ENCODE measurements at regions not wholly inside any gene's neighbourhood (a gene's known extent, or its start where the extent isn't known, plus 50 kb on each side); places are given as distances from the start of the nearest gene placed in this dataset.
"Not testable (repeated sequence)": the region's sequence is repeated elsewhere in the genome, so short reads cannot be mapped to it uniquely, and the experiment has no call there.

DNA sequence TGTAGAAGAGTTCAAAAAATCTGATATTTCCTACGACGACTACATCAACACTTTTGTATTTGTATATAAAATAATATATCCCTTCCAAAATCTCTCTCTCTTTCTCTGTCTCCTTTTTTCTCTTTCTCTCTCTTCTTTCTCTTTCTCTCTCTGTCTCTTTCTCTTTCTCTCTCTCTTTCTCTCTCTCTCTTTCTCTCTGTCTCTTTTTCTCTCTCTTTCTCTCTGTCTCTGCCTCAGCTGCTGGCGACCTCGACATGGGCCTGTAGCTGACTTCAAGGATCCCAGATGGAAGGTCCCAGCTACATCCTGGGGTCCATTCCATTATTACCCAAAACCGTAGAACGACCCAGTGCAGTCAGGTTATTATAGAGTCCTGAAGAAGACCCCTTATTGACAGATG lies 90.0 kb downstream of the CD24 start:
- DNase-seq = no peak

GRCh38 chr6:106883808-106884262 lies 90.7 kb downstream of the CD24 start:
- no peak for DNase-seq

DNA sequence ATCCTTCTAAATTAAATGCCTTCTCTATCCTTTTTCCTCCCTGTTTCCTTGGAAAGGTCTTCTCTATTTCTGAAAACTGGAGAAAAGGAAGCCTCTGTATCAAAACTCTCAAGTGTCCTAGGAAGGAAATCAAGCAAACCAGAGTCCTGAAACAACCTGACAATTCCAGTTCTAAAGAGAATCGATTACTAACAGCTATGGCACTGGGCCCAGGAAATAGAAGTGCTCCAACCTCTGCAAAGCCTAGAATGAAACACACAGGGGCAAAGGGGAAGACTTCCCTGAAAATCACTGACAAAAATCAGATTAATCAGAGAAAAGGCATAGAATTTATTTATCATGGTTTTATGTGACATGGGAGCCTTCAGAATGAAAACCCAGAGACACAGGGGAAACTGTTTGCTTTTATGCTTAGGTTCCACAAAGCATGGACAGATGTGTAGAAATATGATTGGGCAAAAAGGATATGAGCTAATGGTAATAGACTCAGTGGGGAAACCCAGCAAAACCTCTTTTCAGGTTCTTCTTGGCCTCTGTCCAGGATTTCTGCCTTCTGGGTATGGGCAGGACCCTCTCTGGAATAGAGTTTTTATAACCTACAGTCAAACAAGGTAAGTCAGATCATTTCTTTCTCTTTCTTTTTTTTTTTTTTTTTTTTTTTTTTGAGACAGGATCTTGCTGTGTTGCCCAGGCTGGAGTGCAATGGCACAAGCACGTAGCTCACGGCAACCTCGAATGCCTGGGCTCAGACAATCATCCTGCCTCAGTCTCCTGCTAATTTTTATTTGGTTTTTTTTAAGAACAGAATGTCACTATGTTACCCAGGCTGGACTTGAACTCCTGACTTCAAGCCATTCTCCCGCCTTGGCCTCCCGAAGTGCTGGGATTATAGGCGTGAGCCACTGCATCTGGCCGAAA lies 91.7 kb downstream of the CD24 start:
- no peak for DNase-seq

DNA sequence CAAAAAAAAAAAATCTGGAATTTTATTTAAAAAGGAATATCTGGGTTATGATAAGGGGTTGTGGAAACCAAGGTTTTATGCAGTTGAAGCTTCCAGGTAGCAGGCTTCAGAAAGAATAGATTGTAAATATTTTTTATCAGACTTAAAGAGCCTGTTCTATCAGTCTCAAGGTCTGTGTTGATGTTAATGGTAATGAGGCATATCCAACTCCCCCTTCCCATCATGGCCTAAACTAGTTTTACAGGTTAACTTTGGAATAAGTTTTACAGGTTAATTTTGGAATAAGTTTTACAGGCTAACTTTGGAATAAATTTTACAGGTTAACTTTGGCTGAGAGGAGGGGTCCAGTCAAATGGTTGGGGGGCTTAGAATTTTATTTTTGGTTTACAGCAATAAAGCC lies 92.4 kb downstream of the CD24 start:
- peak; percentile 47 for DNase-seq

DNA sequence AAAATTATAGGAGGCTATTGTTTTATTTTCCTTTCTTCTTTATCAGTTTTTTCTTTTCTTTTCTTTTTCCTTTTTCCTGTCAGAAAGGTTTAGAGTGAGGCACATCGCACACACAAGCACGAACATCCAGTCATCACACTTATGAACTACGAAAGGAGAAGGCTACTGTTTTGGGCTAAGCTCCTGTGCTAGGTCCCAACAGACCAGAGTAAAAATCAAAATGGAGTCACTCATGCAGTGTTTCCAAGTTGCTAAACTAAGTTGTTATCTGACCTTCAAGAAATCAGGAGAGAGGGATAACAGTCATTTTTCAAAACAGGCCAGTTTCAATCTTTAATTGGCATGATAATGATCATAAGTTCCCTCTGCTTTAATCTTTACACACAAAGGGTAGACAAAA lies 93.6 kb downstream of the CD24 start:
- DNase-seq = no peak

DNA sequence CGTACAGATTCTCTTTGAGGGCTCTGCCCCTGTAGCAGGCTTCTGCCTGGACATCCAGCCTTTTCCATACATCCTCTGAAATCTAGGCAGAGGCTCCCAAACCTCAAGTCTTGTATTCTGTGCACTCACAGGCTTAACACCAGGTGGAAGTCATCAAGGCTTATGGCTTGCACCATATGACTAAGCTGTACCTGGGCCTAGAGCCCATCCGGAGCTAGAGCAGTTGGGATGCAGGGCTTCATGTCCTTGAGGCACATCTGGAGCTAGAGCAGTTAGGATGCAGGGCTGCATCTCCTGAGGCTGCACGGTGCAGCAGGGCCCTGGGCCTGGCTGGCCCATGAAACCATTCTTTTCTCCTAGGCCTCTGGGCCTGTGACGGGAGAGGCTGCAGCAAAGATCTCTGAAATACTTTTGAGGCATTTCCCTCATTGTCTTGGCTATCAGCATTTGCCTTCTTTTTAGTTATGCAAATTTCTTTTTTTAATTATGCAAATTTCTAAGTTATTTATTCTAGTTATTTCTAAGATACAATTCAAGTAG lies 98.7 kb downstream of the CD24 start:
- DNase-seq = no peak

DNA sequence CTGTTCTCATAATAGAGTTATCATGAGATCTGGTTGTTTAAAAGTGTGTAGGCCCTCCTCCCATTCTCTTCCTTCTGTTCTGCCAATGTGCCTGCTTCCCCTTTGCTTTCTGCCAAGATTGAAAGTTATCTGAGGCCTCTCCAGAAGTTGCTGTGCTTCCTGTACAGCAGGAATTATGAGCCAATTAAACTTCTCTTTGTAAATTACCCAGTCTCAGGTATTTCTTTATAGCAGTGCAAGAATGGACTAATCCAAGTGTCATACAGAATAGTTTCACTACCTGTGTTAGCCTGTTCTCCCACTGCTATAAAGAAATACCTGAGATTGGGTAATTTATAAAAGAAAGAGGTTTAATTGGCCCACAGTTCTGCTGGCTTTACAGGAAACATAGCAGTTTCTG lies 100.0 kb downstream of the CD24 start:
- DNase-seq = no peak

GRCh38 chr6:106872049-106872448 lies 102.5 kb downstream of the CD24 start:
- DNase-seq = peak; percentile 31

DNA sequence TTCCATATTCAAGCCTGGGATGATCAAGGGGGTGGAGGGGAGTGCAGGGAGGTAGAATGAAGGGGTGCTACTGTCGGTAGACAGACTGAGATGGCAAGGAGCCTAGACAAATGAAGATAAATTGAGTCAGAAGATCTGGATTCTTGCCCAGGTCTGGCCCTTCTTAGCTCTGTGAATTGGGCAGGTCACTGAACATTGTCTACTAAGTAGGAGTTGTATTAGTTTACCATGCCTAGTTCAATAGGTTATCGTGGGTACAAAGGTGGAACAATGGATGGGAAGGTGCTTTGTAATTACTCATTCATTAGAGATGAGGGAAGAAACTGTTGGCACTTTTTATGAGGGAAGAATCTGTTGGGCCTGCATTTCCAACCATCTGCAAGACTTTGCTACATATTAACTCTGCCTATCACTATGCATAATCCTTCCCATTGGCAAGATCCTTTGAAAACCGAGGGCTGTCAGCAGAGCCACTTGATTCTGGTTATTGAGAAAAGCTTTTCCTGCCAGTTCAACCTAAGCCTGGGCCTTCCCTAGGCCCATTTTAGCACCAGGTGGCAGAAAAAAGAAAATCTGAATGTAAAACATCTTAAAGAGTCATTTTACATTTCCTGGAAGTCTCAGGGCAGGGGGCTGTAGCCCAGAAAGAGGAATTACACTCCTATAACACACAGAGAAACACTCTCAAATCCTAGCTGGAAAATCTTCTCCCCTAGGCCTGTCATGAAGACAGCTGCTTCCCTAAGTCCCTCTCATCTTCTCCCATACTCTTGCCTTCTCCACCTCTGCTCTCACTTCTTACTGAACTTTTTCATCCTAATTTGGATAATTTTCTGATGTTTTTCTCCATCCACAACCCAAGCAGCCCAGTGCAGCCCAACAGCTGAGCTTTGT lies 103.5 kb downstream of the CD24 start:
- DNase-seq = no peak

GRCh38 chr6:106870069-106870468 lies 104.5 kb downstream of the CD24 start:
- DNase-seq = no peak

DNA sequence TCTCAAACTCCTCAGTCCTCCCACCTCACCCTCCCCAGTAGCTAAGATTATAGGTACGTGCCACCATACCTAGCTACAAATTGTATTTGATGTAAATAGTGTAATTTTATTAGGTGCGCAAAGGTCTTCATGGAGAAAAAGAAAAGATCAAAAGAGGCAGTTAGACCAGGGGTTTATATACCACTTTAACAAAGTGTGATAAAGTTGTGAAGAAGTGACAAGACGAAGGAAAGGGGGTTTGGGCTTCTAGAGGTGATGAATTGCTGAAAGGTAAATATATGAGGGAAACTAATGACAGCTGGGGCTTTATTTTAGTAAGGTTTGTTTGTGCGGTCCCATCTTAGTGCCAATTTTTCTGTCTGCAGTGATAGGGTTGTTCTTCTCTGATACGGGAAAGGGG lies 105.3 kb downstream of the CD24 start:
- no peak for DNase-seq

- DNase-seq = no peak
Observed at GRCh38 chr6:106866875-106867658, 107.5 kb downstream of the CD24 start.

GRCh38 chr6:106862858-106863257 lies 111.7 kb downstream of the CD24 start:
- no peak for DNase-seq

- DNase-seq = no peak
Observed at GRCh38 chr6:106860940-106861339, 113.6 kb downstream of the CD24 start.

- DNase-seq = no peak
Observed at GRCh38 chr6:106858653-106859092, 115.9 kb downstream of the CD24 start.

DNA sequence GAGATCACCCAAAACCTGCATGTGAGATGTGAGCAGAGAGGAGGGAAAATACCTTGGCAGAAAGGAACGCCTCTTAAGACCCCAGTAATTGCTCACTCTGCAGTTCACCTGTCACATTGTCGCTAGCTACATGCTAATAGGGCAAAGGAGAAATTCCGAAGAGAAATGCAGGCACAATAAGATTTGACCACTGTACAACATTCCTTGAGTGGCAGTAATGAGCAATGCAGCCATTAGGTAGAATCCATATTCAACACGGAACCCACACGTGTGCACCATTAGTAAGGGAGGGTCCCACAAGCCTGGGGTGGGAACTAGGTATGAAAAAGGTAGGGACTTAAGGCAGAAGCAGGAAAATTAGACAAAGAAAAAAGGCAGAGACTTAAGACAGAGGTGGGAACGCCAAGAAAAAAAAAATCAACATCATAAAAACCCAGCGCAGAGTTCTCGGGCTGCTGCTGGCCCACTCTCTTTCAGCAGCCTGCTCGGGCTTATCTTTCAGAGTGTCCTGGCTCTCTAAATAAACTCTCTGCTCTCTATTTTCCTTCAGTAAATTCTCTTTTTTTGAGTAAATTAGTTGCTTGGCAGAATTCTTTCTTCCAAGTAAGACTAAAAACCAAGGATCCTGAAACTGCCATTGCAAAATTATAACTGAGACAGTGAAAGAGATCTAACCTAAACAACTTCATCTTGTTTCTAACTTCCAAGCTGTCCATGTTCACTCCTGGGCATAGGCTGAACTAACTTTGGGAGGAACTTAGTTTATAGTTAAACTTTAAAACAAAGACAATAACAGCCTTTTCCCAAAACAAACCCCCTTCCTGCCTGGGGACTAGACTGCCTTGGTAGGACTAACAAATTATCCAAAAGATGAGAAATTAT lies 116.5 kb downstream of the CD24 start:
- DNase-seq = no peak

DNA sequence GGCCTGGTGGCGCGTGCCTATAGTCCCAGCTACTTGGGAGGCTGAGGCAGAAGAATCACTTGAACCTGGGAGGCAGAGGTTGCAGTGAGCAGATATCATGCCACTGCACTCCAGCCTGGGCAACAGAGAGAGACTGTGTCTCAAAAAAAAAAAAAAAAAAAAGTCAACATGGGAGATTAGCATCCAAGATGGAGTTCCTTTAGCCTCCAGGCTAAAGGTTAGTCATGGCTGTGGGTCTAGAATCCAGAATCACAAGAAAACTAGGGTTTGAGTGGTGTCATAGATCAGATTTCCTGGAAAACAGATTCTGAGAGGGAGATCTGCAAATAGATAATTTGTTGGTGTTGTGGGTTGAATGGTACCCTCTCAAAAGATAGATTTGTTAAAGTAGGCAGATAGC lies 117.2 kb downstream of the CD24 start:
- not testable (repeated sequence) for DNase-seq

GRCh38 chr6:106856227-106856874 lies 118.2 kb downstream of the CD24 start:
- DNase-seq = no peak

DNA sequence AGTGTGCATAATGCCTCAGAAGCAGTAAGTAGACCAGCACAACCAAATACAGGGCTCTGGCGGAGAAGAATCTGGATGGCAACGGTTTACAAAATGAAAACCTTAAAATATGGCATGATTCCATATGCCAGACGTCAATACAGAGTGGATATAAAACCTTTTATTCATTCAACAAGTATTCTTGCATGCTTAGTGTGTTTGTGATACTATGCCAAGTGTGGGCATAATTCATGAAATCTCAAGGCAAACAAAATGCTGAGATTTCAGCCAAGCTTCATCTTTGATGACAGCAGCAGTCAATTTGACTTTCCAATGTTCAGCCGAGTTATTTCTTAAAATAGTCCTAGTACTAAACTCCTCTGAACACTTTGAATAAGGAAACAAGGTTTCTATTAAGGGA lies 119.4 kb downstream of the CD24 start:
- no peak for DNase-seq

Data from renal pelvis (tissue), 1 donor.